Sigmoid colon (tissue), 4 donors: ENCODE measurements at regions not wholly inside any gene's neighbourhood (a gene's known extent, or its start where the extent isn't known, plus 50 kb on each side); places are given as distances from the start of the nearest gene placed in this dataset.

Experiments
- EP300 ChIP-seq, 4 donors: sonication (generic); formaldehyde crosslinking; IDR thresholded peaks; one replicate each; pipeline ENCODE4 v1.6.1; 2017; ENCODE audit warnings: antibody characterized with exemption in 4 of 4
- POLR2A ChIP-seq, 2 donors: fragments of 450-650 bp; IDR thresholded peaks; one replicate each; pipeline ENCODE4 v1.6.1; 2016; ENCODE audit warnings: antibody characterized with exemption in 2 of 2, mild to moderate bottlenecking in 2 of 2, moderate library complexity in 2 of 2
- POLR2AphosphoS5 ChIP-seq, 4 donors: sonication (generic); formaldehyde crosslinking; IDR thresholded peaks; one replicate each; pipeline ENCODE4 v1.6.1; 2017; ENCODE audit warnings: antibody characterized with exemption in 4 of 4
- TF ChIP-seq, protein P1 (sequence below), 4 experiments: fragments of 450-650 bp in 3 of 4; fragments of 200-600 bp in 1 of 4; IDR thresholded peaks; one replicate each; pipeline ENCODE4 v1.5.1; 2016 to 2019; ENCODE audit warnings: antibody characterized with exemption in 4 of 4, mild to moderate bottlenecking in 3 of 4, moderate library complexity in 2 of 4

DNA sequence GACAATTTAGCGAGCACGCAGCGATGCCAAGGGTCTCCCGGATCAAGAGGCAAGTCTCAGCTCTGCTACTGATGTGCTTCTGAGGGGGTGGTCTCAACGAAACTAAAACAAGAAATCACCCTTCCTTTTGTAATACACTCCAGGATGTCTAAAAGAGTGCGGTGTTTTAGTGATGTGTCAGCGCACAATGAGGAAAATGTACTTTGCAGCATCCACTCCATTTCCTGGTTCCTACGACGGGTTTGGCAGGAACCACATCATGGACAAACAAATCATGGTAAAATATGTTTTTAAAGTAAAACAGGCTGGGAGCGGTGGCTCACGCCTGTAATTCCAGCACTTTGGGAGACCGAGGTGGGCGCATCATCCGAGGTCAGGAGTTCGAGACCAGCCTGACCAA, 154.0 kb upstream of the TSC22D1 start:
- TF ChIP-seq, protein P1, sequence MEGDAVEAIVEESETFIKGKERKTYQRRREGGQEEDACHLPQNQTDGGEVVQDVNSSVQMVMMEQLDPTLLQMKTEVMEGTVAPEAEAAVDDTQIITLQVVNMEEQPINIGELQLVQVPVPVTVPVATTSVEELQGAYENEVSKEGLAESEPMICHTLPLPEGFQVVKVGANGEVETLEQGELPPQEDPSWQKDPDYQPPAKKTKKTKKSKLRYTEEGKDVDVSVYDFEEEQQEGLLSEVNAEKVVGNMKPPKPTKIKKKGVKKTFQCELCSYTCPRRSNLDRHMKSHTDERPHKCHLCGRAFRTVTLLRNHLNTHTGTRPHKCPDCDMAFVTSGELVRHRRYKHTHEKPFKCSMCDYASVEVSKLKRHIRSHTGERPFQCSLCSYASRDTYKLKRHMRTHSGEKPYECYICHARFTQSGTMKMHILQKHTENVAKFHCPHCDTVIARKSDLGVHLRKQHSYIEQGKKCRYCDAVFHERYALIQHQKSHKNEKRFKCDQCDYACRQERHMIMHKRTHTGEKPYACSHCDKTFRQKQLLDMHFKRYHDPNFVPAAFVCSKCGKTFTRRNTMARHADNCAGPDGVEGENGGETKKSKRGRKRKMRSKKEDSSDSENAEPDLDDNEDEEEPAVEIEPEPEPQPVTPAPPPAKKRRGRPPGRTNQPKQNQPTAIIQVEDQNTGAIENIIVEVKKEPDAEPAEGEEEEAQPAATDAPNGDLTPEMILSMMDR (IDR thresholded peaks at IDR 0.05): no peak
- TF ChIP-seq EP300 (IDR thresholded peaks at IDR 0.05) (no peak), POLR2A (IDR thresholded peaks at IDR 0.05) (no peak), POLR2AphosphoS5 (IDR thresholded peaks at IDR 0.05) (no peak)
